CD4-positive, CD25-positive, alpha-beta regulatory T cell (primary cell): ENCODE measurements at regions not wholly inside any gene's neighbourhood (a gene's known extent, or its start where the extent isn't known, plus 50 kb on each side); places are given as distances from the start of the nearest gene placed in this dataset.

Source experiments
- ATAC-seq, 2 donors: fragments of 150-1000 bp; cut with Tn5 transposase; one replicate each; pipeline ENCODE4 v1.10.0; 2021; ENCODE audit warnings: low read depth in 2 of 2, moderate number of reproducible peaks in 2 of 2, moderate library complexity in 1 of 2
- DNase-seq, 3 donors: peaks; one replicate each; pipeline versions ENCODE4 v3.0.0 to v3.0.0-alpha.2; 2012 to 2022; ENCODE audit warnings: mixed read lengths in 1 of 3
- H3K27ac ChIP-seq: one replicate; pipeline ENCODE4 v1.7.0; 2013; ENCODE audit warnings: mild to moderate bottlenecking, low read length; ENCODE audit not compliant: insufficient read depth, poor library complexity, severe bottlenecking
- H3K27me3 ChIP-seq: one replicate; pipeline ENCODE4 v1.7.0; 2013; ENCODE audit warnings: low read length; ENCODE audit not compliant: control insufficient read depth, insufficient read depth
- H3K36me3 ChIP-seq: one replicate; pipeline ENCODE4 v1.7.0; 2013; ENCODE audit warnings: mild to moderate bottlenecking, low read length, moderate library complexity; ENCODE audit not compliant: control insufficient read depth, insufficient read depth
- H3K4me1 ChIP-seq: 2 replicates; pipeline ENCODE4 v1.7.0; 2013; ENCODE audit warnings: mild to moderate bottlenecking, low read length; ENCODE audit not compliant: insufficient read depth, control insufficient read depth, poor library complexity, severe bottlenecking
- H3K4me3 ChIP-seq: one replicate; pipeline ENCODE4 v1.7.0; 2013; ENCODE audit warnings: low read depth, mild to moderate bottlenecking, low read length, moderate library complexity
- H3K9me3 ChIP-seq, 2 experiments: 1 replicate in 1 of 2; 2 replicates in 1 of 2; pipeline ENCODE4 v1.7.0; 2013; ENCODE audit warnings: low read length in 2 of 2, mild to moderate bottlenecking in 1 of 2, moderate library complexity in 1 of 2; ENCODE audit not compliant: control insufficient read depth in 2 of 2
- H3K27ac Mint-ChIP-seq, 3 donors: one replicate each; pipeline ENCODE4 v1.8.0; 2020 to 2022; ENCODE audit warnings: mild to moderate bottlenecking in 3 of 3, mixed read lengths in 3 of 3, moderate library complexity in 2 of 3
- H3K27me3 Mint-ChIP-seq: one replicate; pipeline ENCODE4 v1.8.0; 2022; ENCODE audit warnings: mild to moderate bottlenecking, mixed read lengths
- H3K36me3 Mint-ChIP-seq: one replicate; pipeline ENCODE4 v1.8.0; 2020; ENCODE audit warnings: mixed read lengths
- H3K4me1 Mint-ChIP-seq, 4 donors: one replicate each; pipeline ENCODE4 v1.8.0; 2020 to 2022; ENCODE audit warnings: mixed read lengths in 4 of 4, mild to moderate bottlenecking in 1 of 4
- H3K4me3 Mint-ChIP-seq, 4 donors: one replicate each; pipeline ENCODE4 v1.8.0; 2020 to 2022; ENCODE audit warnings: mild to moderate bottlenecking in 4 of 4, mixed read lengths in 4 of 4, moderate library complexity in 3 of 4
- H3K9me3 Mint-ChIP-seq, 7 donors: one replicate each; pipeline ENCODE4 v1.8.0; 2020 to 2022; ENCODE audit warnings: mixed read lengths in 7 of 7, mild to moderate bottlenecking in 3 of 7, moderate library complexity in 2 of 7

GRCh38 chr22:20637750-20638506, 130.5 kb downstream of the MED15 start:
- Mint-ChIP-seq H3K27me3 (peaks cover 13% of the 10 kb centered on the region), H3K9me3 (peaks cover 0 to 4% (median 0%) of the 10 kb centered on the region in 7 donors), H3K36me3 (no peaks in the 10 kb centered on the region), H3K4me1 (peaks cover 0 to 2% (median 0%) of the 10 kb centered on the region in 4 donors), H3K4me3 (no peak overlapping the region), H3K27ac (no peak overlapping the region)
- Histone ChIP-seq H3K4me3 (no peak overlapping the region), H3K27ac (no peak overlapping the region), H3K36me3 (no peaks in the 10 kb centered on the region), H3K4me1 (no peaks in the 10 kb centered on the region), H3K27me3 (no peaks in the 10 kb centered on the region), H3K9me3 (peaks cover 0 to 2% of the 10 kb centered on the region in 2 experiments)
- no peak for DNase-seq
- no peak for ATAC-seq

GRCh38 chr22:20638507-20638870, 131.1 kb downstream of the MED15 start:
- Histone ChIP-seq H3K4me1 (no peaks in the 10 kb centered on the region), H3K27ac (no peak overlapping the region), H3K36me3 (no peaks in the 10 kb centered on the region), H3K4me3 (no peak overlapping the region), H3K9me3 (peaks cover 0 to 2% of the 10 kb centered on the region in 2 experiments), H3K27me3 (no peaks in the 10 kb centered on the region)
- H3K4me3 Mint-ChIP-seq: no peak overlapping the region
- H3K27me3 Mint-ChIP-seq: peaks cover 12% of the 10 kb centered on the region
- no peak overlapping the region for H3K27ac Mint-ChIP-seq
- DNase-seq (no peak), ATAC-seq (no peak)
- H3K4me1 Mint-ChIP-seq: peaks cover 0 to 2% (median 0%) of the 10 kb centered on the region in 4 donors
- H3K36me3 Mint-ChIP-seq: no peaks in the 10 kb centered on the region
- H3K9me3 Mint-ChIP-seq: peaks cover 0 to 4% (median 0%) of the 10 kb centered on the region in 7 donors

- H3K27me3 Mint-ChIP-seq: peaks cover 13% of the 10 kb centered on the region
- ATAC-seq: no peak
- H3K4me1 Mint-ChIP-seq: peaks cover 0 to 2% (median 0%) of the 10 kb centered on the region in 4 donors
- H3K9me3 Mint-ChIP-seq: peaks cover 0 to 4% (median 0%) of the 10 kb centered on the region in 7 donors
- no peak overlapping the region for H3K27ac Mint-ChIP-seq
- Histone ChIP-seq H3K9me3 (peaks cover 0 to 2% of the 10 kb centered on the region in 2 experiments), H3K27me3 (no peaks in the 10 kb centered on the region), H3K36me3 (no peaks in the 10 kb centered on the region), H3K4me1 (no peaks in the 10 kb centered on the region), H3K4me3 (no peak overlapping the region), H3K27ac (no peak overlapping the region)
- H3K4me3 Mint-ChIP-seq: no peak overlapping the region
- no peaks in the 10 kb centered on the region for H3K36me3 Mint-ChIP-seq
- no peak for DNase-seq
Observed at GRCh38 chr22:20639343-20639742, 131.9 kb downstream of the MED15 start.

GRCh38 chr22:20639750-20640149, 132.3 kb downstream of the MED15 start:
- peaks cover 0 to 2% (median 0%) of the 10 kb centered on the region in 4 donors for H3K4me1 Mint-ChIP-seq
- H3K4me3 Mint-ChIP-seq: no peak overlapping the region
- H3K36me3 Mint-ChIP-seq: no peaks in the 10 kb centered on the region
- DNase-seq (no peak), ATAC-seq (no peak)
- no peak overlapping the region for H3K27ac ChIP-seq
- H3K36me3 ChIP-seq: no peaks in the 10 kb centered on the region
- no peaks in the 10 kb centered on the region for H3K27me3 ChIP-seq
- peaks cover 13% of the 10 kb centered on the region for H3K27me3 Mint-ChIP-seq
- H3K9me3 Mint-ChIP-seq: peaks cover 0 to 4% (median 0%) of the 10 kb centered on the region in 7 donors
- no peaks in the 10 kb centered on the region for H3K4me1 ChIP-seq
- peaks cover 0 to 2% of the 10 kb centered on the region in 2 experiments for H3K9me3 ChIP-seq
- H3K27ac Mint-ChIP-seq: no peak overlapping the region
- H3K4me3 ChIP-seq: no peak overlapping the region

- Mint-ChIP-seq H3K4me3 (no peak overlapping the region), H3K4me1 (peaks cover 0 to 2% (median 0%) of the 10 kb centered on the region in 4 donors), H3K27me3 (peaks cover 13% of the 10 kb centered on the region), H3K36me3 (no peaks in the 10 kb centered on the region), H3K27ac (no peak overlapping the region), H3K9me3 (peaks cover 0 to 4% (median 0%) of the 10 kb centered on the region in 7 donors)
- Histone ChIP-seq H3K27me3 (no peaks in the 10 kb centered on the region), H3K36me3 (no peaks in the 10 kb centered on the region), H3K4me3 (no peak overlapping the region), H3K27ac (no peak overlapping the region), H3K9me3 (peaks cover 0 to 2% of the 10 kb centered on the region in 2 experiments), H3K4me1 (no peaks in the 10 kb centered on the region)
- DNase-seq (no peak), ATAC-seq (no peak)
Observed at GRCh38 chr22:20641198-20641892, 132.6 kb upstream of the SERPIND1 start.

GRCh38 chr22:20641919-20642579, 131.9 kb upstream of the SERPIND1 start:
- Histone ChIP-seq H3K4me3 (no peak overlapping the region), H3K27ac (no peak overlapping the region), H3K9me3 (peaks cover 0 to 2% of the 10 kb centered on the region in 2 experiments), H3K36me3 (no peaks in the 10 kb centered on the region), H3K4me1 (no peaks in the 10 kb centered on the region), H3K27me3 (no peaks in the 10 kb centered on the region)
- Mint-ChIP-seq H3K4me1 (peaks cover 0 to 2% (median 0%) of the 10 kb centered on the region in 4 donors), H3K27me3 (peaks cover 12% of the 10 kb centered on the region), H3K4me3 (no peak overlapping the region), H3K36me3 (no peaks in the 10 kb centered on the region), H3K9me3 (peaks cover 0 to 4% (median 0%) of the 10 kb centered on the region in 7 donors), H3K27ac (no peak overlapping the region)
- ATAC-seq (no peak), DNase-seq (no peak)

- H3K36me3 Mint-ChIP-seq: no peaks in the 10 kb centered on the region
- no peaks in the 10 kb centered on the region for H3K36me3 ChIP-seq
- H3K27me3 Mint-ChIP-seq: peaks cover 14% of the 10 kb centered on the region
- H3K4me1 Mint-ChIP-seq: peaks cover 0 to 3% (median 0%) of the 10 kb centered on the region in 4 donors
- H3K4me3 ChIP-seq: no peak overlapping the region
- no peak overlapping the region for H3K27ac ChIP-seq
- H3K9me3 ChIP-seq: peaks cover 0 to 2% of the 10 kb centered on the region in 2 experiments
- ATAC-seq (no peak), DNase-seq (no peak)
- H3K27ac Mint-ChIP-seq: no peak overlapping the region
- no peaks in the 10 kb centered on the region for H3K27me3 ChIP-seq
- H3K4me3 Mint-ChIP-seq: no peak overlapping the region
- peaks cover 0 to 4% (median 0%) of the 10 kb centered on the region in 7 donors for H3K9me3 Mint-ChIP-seq
- no peaks in the 10 kb centered on the region for H3K4me1 ChIP-seq
Observed at GRCh38 chr22:20642668-20643179, 131.2 kb upstream of the SERPIND1 start.
